ENCODE measurements at regions not wholly inside any gene's neighbourhood (a gene's known extent, or its start where the extent isn't known, plus 50 kb on each side); places are given as distances from the start of the nearest gene placed in this dataset.

GRCh38 chr20:56865055-56865454 lies 235.9 kb downstream of the TFAP2C start:
- WGBS = 28% methylated on average over 10 of the region's 10 CpGs
- Histone ChIP-seq H3K4me1 (peaks cover 0 to 10% (median 7%) of the 10 kb centered on the region in 4 donors), H3K9me3 (peaks cover 0 to 12% (median 0%) of the 10 kb centered on the region in 4 donors), H3K4me3 (no peak overlapping the region), H3K27ac (replicated peaks in 1 of 4) (no peak overlapping the region), H3K27me3 (peaks cover 0 to 43% (median 0%) of the 10 kb centered on the region in 4 donors), H3K36me3 (no peaks in the 10 kb centered on the region)
- intact Hi-C loops (cut with DNase I) = loop anchor here (10.0 kb wide), 1 partner anchor 230 kb away; no protein-coding TSS in a partner anchor
- no peak for DNase-seq (ENCODE audit: extremely low spot score)
- TF ChIP-seq POLR2A (IDR thresholded peaks at IDR 0.05; ENCODE audit: low read depth) (no peak), CTCF (IDR thresholded peaks at IDR 0.05) (no peak), POLR2AphosphoS5 (IDR thresholded peaks at IDR 0.05) (no peak), EP300 (IDR thresholded peaks at IDR 0.05) (no peak)

- DNase-seq (ENCODE audit: extremely low spot score) = no peak
- H3K4me1 ChIP-seq = peaks cover 0 to 7% (median 5%) of the 10 kb centered on the region in 4 donors
- H3K9me3 ChIP-seq = peaks cover 0 to 12% (median 0%) of the 10 kb centered on the region in 4 donors
- WGBS = 89% methylated on average over 3 of the region's 4 CpGs
- no peaks in the 10 kb centered on the region for H3K36me3 ChIP-seq
- intact Hi-C loops (cut with DNase I) = loop anchor here (10.0 kb wide), 1 partner anchor 232 kb away; no protein-coding TSS in a partner anchor
- H3K27ac ChIP-seq (replicated peaks in 1 of 4) = no peak overlapping the region
- peaks cover 0 to 53% (median 0%) of the 10 kb centered on the region in 4 donors for H3K27me3 ChIP-seq
- no peak overlapping the region for H3K4me3 ChIP-seq
- TF ChIP-seq CTCF (IDR thresholded peaks at IDR 0.05) = no peak
- no peak for TF ChIP-seq POLR2AphosphoS5 (IDR thresholded peaks at IDR 0.05)
- TF ChIP-seq POLR2A (IDR thresholded peaks at IDR 0.05; ENCODE audit: low read depth) = no peak
- no peak for TF ChIP-seq EP300 (IDR thresholded peaks at IDR 0.05)
Observed at GRCh38 chr20:56867128-56867527, 238.0 kb downstream of the TFAP2C start.

- intact Hi-C loops (cut with DNase I) = loop anchor here (10.0 kb wide), 1 partner anchor 234 kb away; no protein-coding TSS in a partner anchor
- Histone ChIP-seq H3K27me3 (peaks cover 0 to 61% (median 0%) of the 10 kb centered on the region in 4 donors), H3K4me3 (no peak overlapping the region), H3K4me1 (peaks cover 0 to 7% (median 5%) of the 10 kb centered on the region in 4 donors), H3K27ac (replicated peaks in 1 of 4) (no peak overlapping the region), H3K9me3 (peaks cover 0 to 12% (median 0%) of the 10 kb centered on the region in 4 donors), H3K36me3 (no peaks in the 10 kb centered on the region)
- TF ChIP-seq CTCF (IDR thresholded peaks at IDR 0.05) (no peak), POLR2A (IDR thresholded peaks at IDR 0.05; ENCODE audit: low read depth) (no peak), EP300 (IDR thresholded peaks at IDR 0.05) (no peak), POLR2AphosphoS5 (IDR thresholded peaks at IDR 0.05) (no peak)
- WGBS = 76% methylated on average over 4 of the region's 4 CpGs
- DNase-seq (ENCODE audit: extremely low spot score) = no peak
Observed at GRCh38 chr20:56868746-56869145, 239.6 kb downstream of the TFAP2C start.

GRCh38 chr20:56870271-56870670 lies 241.2 kb downstream of the TFAP2C start:
- intact Hi-C loops (cut with DNase I) = no loop called here
- DNase-seq (ENCODE audit: extremely low spot score) = no peak
- 97% methylated on average over 5 of the region's 5 CpGs for WGBS
- Histone ChIP-seq H3K27me3 (peaks cover 0 to 50% (median 0%) of the 10 kb centered on the region in 4 donors), H3K4me3 (no peak overlapping the region), H3K36me3 (no peaks in the 10 kb centered on the region), H3K4me1 (peaks cover 0 to under 1% (median 0%) of the 10 kb centered on the region in 4 donors), H3K9me3 (peaks cover 0 to 18% (median under 1%) of the 10 kb centered on the region in 4 donors), H3K27ac (replicated peaks in 1 of 4) (no peak overlapping the region)
- no peak for TF ChIP-seq POLR2AphosphoS5 (IDR thresholded peaks at IDR 0.05)
- TF ChIP-seq POLR2A (IDR thresholded peaks at IDR 0.05; ENCODE audit: low read depth) = no peak
- TF ChIP-seq CTCF (IDR thresholded peaks at IDR 0.05) = no peak
- TF ChIP-seq EP300 (IDR thresholded peaks at IDR 0.05) = no peak

- no peak for DNase-seq (ENCODE audit: extremely low spot score)
- 77% methylated on average over 11 of the region's 11 CpGs for WGBS
- intact Hi-C loops (cut with DNase I) = no loop called here
Observed at GRCh38 chr20:56871691-56872090, 242.6 kb downstream of the TFAP2C start.

More at GRCh38 chr20:56871691-56872090, 242.6 kb downstream of the TFAP2C start:
- H3K4me1 ChIP-seq = no peaks in the 10 kb centered on the region
- H3K27me3 ChIP-seq = peaks cover 0 to 38% (median 0%) of the 10 kb centered on the region in 4 donors
- H3K4me3 ChIP-seq = no peak overlapping the region
- no peak for TF ChIP-seq POLR2A (IDR thresholded peaks at IDR 0.05; ENCODE audit: low read depth)
- TF ChIP-seq EP300 (IDR thresholded peaks at IDR 0.05) = no peak
- no peak for TF ChIP-seq POLR2AphosphoS5 (IDR thresholded peaks at IDR 0.05)
- TF ChIP-seq CTCF (IDR thresholded peaks at IDR 0.05) = no peak
- no peak overlapping the region for H3K27ac ChIP-seq (replicated peaks in 1 of 4)
- H3K9me3 ChIP-seq = peaks cover 0 to 24% (median 7%) of the 10 kb centered on the region in 4 donors
- H3K36me3 ChIP-seq = no peaks in the 10 kb centered on the region

Data from esophagus muscularis mucosa (tissue), 4 donors.